D341Med (cell line): ENCODE measurements at regions not wholly inside any gene's neighbourhood (a gene's known extent, or its start where the extent isn't known, plus 50 kb on each side); places are given as distances from the start of the nearest gene placed in this dataset.
A peak's percentile ranks its signal among the peaks of the same experiment; 100 is the strongest.
"Not testable (repeated sequence)": the region's sequence is repeated elsewhere in the genome, so short reads cannot be mapped to it uniquely, and the experiment has no call there.

Source experiments
- DNase-seq: peaks from one replicate; pipeline ENCODE4 v3.0.0; 2012; ENCODE audit warnings: low spot score

- not testable (repeated sequence) for DNase-seq
Measured at GRCh38 chr3:185306286-185306685, 52.4 kb upstream of the EHHADH start.

GRCh38 chr3:185306847-185307246 lies 53.0 kb upstream of the EHHADH start:
- DNase-seq: no peak

GRCh38 chr3:185308126-185308754 lies 54.4 kb upstream of the EHHADH start:
- DNase-seq: peak; percentile 69

- DNase-seq: no peak
Measured at GRCh38 chr3:185309302-185309701, 53.6 kb upstream of the MAP3K13 start.

GRCh38 chr3:185309795-185310194 lies 53.1 kb upstream of the MAP3K13 start:
- no peak for DNase-seq

GRCh38 chr3:185311991-185312390 lies 50.9 kb upstream of the MAP3K13 start:
- no peak for DNase-seq
